ENCODE measurements at regions not wholly inside any gene's neighbourhood (a gene's known extent, or its start where the extent isn't known, plus 50 kb on each side); places are given as distances from the start of the nearest gene placed in this dataset.

DNA sequence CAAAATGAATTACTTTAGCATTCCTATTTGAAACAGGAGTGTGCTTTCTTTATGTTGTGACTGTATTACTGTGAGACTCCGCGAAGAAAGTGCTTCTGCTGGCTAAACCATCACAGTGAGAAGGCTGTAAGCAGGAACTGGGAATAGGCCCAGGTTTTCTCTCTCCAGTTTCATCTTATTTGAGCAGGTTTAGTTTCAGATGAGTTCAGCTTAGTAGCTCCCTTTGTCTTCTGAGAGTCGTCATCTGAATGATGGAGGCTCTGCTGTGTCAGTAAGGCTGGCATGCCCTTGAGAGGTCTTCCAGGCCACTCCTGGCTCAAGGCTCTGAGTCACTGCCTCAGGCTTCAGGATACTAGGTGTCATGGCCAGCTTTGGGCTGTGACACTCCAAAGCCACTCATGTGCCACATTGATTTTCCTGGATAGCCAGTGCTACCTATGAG, 205.6 kb upstream of the RGS6 start:
- no peaks in the 10 kb centered on the region for H3K27me3 ChIP-seq (ENCODE audit: insufficient read depth, low read length)
- no peaks in the 10 kb centered on the region for H3K9me3 ChIP-seq (ENCODE audit: control insufficient read depth, low read depth, low read length)
- no peak overlapping the region for H4K5ac ChIP-seq (ENCODE audit: insufficient read length, low read depth, low read length)
- H3K79me1 ChIP-seq (ENCODE audit: insufficient read depth, low read depth, low read length, poor library complexity, severe bottlenecking) = no peaks in the 10 kb centered on the region
- Mint-ChIP-seq H3K36me3 (ENCODE audit: insufficient read depth in 1 of 3, low read depth in 3 of 3) (peaks cover 28 to 55% (median 49%) of the 10 kb centered on the region in 3 experiments), H3K27ac (no peak overlapping the region), H3K9me3 (no peaks in the 10 kb centered on the region), H3K4me3 (no peak overlapping the region), H3K27me3 (ENCODE audit: low read depth) (no peaks in the 10 kb centered on the region; the same call in 1 of the 2 replicates), H3K4me1 (no peaks in the 10 kb centered on the region)
- TF ChIP-seq, protein P1, sequence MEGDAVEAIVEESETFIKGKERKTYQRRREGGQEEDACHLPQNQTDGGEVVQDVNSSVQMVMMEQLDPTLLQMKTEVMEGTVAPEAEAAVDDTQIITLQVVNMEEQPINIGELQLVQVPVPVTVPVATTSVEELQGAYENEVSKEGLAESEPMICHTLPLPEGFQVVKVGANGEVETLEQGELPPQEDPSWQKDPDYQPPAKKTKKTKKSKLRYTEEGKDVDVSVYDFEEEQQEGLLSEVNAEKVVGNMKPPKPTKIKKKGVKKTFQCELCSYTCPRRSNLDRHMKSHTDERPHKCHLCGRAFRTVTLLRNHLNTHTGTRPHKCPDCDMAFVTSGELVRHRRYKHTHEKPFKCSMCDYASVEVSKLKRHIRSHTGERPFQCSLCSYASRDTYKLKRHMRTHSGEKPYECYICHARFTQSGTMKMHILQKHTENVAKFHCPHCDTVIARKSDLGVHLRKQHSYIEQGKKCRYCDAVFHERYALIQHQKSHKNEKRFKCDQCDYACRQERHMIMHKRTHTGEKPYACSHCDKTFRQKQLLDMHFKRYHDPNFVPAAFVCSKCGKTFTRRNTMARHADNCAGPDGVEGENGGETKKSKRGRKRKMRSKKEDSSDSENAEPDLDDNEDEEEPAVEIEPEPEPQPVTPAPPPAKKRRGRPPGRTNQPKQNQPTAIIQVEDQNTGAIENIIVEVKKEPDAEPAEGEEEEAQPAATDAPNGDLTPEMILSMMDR (conservative IDR thresholded peaks at IDR 0.05) = no peak
- no peak overlapping the region for H3K23ac ChIP-seq (ENCODE audit: insufficient read length, low read depth, low read length)
- no peak overlapping the region for H2AK5ac ChIP-seq (ENCODE audit: insufficient read length, low read length)
- H2BK120ac ChIP-seq (ENCODE audit: low read depth, low read length, poor library complexity, severe bottlenecking) = no peak overlapping the region
- no peak overlapping the region for H2BK20ac ChIP-seq (ENCODE audit: low read depth, low read length, poor library complexity, severe bottlenecking)
- H3K9ac ChIP-seq (ENCODE audit: extremely low read depth, insufficient read length, low read length) = no peak overlapping the region
- no peaks in the 10 kb centered on the region for H4K20me1 ChIP-seq (ENCODE audit: control insufficient read depth, insufficient read depth, insufficient read length)
- no CpG with 5 or more reads among the region's 3 CpGs for WGBS (ENCODE audit: extremely low coverage, insufficient read length, low lambda C conversion rate)
- no peak overlapping the region for H4K91ac ChIP-seq (ENCODE audit: insufficient read length, low read depth, low read length)
- no peak overlapping the region for H2BK12ac ChIP-seq (ENCODE audit: insufficient read length, low read depth, low read length)
- DNase-seq = no peak
- H3K14ac ChIP-seq (ENCODE audit: insufficient read depth, low read length) = no peak overlapping the region
- no peak overlapping the region for H2BK15ac ChIP-seq (ENCODE audit: low read depth, low read length)
- H3K23me2 ChIP-seq (ENCODE audit: insufficient read length, low read depth, low read length, poor library complexity, severe bottlenecking) = no peaks in the 10 kb centered on the region
- H3K56ac ChIP-seq (ENCODE audit: insufficient read length, low read depth, low read length) = no peak overlapping the region
- no peak overlapping the region for H3K4me2 ChIP-seq (ENCODE audit: insufficient read depth, insufficient read length, low read length)
- H3T11ph ChIP-seq (ENCODE audit: low read length) = no peak overlapping the region
- no peaks in the 10 kb centered on the region for H3K4me1 ChIP-seq (ENCODE audit: insufficient read depth, low read length)
- H2AFZ ChIP-seq (ENCODE audit: low read length) = no peak overlapping the region
- H3K4ac ChIP-seq (ENCODE audit: low read depth, low read length) = no peak overlapping the region
- no peak overlapping the region for H4K8ac ChIP-seq (replicated peaks; ENCODE audit: insufficient read length, low read depth, low read length)
- H3K79me2 ChIP-seq (ENCODE audit: insufficient read depth, low read length) = no peaks in the 10 kb centered on the region; the same call in 1 of the 2 replicates
- H2BK5ac ChIP-seq (ENCODE audit: insufficient read length, low read length) = no peak overlapping the region
- H3K18ac ChIP-seq (ENCODE audit: insufficient read length, low read depth, low read length) = no peak overlapping the region
- H3K27ac ChIP-seq (ENCODE audit: insufficient read length, low read depth, low read length) = no peak overlapping the region
